NCI-H1417 (cell line): ENCODE measurements at regions not wholly inside any gene's neighbourhood (a gene's known extent, or its start where the extent isn't known, plus 50 kb on each side); places are given as distances from the start of the nearest gene placed in this dataset.

Experiments
- DNase-seq, 3 experiments: peaks; one replicate each; lab custom pipeline; 2025; lab: John Stamatoyannopoulos, UW

- no peak for DNase-seq
These were observed 297.1 kb upstream of the TBX3 start for GRCh38 chr12:114981036-114981435.

DNA sequence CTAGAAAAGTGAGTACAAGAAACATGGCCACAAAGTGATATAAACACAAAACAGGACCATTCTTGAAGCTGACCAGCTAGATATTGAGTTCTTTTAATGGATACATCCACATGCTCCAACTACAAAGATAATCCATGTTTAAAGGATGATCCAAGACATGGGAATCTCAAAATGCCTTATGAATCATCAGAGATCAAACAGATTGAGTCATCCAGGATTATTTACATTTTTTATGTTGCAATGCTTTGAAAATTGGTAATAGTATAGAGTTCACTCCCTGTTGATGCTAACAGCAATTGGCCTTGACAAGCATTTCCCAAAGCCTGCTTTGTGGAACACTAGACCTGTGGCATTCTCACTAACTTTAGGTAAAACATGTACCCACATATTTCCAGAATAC is 293.0 kb upstream of the TBX3 start:
- DNase-seq = no peak

- no peak for DNase-seq
These were observed 292.4 kb upstream of the TBX3 start for GRCh38 chr12:114976372-114976771.

DNA sequence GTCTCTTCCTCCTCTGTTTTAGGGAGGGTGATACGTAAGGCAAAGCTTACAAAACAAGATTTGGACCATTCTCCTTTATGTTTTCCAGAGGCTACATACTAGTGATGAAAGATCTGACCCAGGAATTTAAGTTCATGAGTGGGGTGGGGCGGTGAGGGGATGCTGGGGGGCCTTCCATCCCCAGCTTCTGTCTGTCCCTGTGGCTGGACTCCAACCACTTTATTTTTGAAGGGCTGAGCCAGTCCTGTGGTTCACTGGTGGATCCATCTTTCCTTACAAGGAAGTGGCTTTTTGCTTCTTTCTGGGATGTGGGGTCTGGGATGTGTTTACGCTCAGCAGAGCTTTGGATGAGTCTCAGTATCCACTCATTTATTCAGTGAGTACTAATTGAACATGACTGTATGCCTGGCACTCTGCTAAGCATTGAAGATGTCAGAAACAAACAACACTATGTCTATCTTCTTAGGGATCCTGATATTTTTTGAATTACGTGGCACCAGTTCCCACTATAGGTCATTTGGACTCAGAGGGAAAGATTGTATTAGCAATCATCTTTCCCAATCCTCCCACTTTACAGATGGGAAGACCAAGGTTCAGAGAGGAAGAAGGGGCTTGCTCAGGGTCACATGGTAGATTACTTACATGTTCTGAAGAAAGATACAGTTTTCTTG is 291.8 kb upstream of the TBX3 start:
- DNase-seq = no peak

GRCh38 chr12:114974826-114975639 is 291.1 kb upstream of the TBX3 start:
- DNase-seq = no peak

GRCh38 chr12:114974333-114974732 is 290.4 kb upstream of the TBX3 start:
- DNase-seq = no peak

DNA sequence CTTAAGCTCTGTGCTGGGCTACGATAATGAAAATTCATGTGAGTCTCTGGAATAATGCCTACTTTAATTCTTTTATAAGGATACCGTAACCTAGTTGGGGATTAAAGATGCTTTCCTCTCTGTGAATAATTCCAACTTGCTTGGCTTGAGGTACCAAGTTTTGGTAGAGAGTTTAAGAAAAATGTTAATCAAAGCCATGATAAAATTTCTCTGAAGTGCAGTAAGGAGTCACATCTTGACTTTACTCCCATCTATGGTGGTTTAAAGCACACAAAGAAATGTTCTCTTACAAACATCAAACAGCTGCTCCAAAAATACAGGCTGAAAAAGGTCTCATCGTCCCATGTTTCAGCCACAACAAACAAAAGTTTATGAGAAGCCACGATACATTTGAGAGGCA is 284.8 kb upstream of the TBX3 start:
- DNase-seq = no peak

GRCh38 chr12:114967151-114967550 is 283.2 kb upstream of the TBX3 start:
- no peak for DNase-seq

- DNase-seq = no peak
These were observed 280.9 kb upstream of the TBX3 start for GRCh38 chr12:114964841-114965240.

GRCh38 chr12:114963846-114964245 is 279.9 kb upstream of the TBX3 start:
- DNase-seq = no peak

DNA sequence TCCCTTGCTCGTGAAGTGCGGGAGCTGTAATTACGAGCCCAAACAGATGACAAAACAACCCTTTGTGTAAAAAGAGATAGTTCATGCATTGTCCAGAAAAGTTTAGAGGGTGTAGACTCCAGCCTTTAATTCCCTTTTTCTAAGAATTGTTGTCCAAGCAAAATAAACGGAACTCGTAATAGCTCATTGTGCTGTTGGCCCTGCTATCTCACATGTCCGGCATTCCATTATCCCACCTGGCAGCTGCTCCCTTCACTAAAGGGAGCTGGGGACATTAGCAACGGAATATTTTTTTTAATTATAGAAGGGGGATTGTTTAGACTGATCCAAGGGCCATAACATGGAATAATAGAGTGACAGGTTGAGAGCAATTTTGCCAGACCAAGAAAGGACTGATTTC is 277.5 kb upstream of the TBX3 start:
- DNase-seq = no peak

DNA sequence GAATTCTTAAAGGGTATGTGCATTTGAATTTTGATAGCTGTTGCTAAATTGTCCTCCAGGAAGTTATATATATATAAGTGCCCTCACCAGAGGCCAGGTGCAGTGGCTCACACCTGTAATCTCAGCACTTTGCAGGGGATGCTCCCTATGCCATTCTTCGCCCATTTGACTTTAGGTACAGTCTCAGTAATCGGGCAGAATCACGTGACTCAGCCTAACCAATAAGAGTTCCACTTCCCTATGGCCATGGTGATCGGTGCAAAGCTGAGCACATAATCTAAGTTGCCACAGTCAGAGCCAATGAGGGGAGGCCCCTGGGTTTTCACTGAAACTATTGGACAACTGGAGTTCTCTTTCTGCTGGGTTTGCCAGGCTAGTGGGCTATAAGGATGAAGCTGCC is 274.6 kb upstream of the TBX3 start:
- DNase-seq = no peak

- no peak for DNase-seq
These were observed 273.2 kb upstream of the TBX3 start for GRCh38 chr12:114957225-114957624.

- no peak for DNase-seq
These were observed 271.5 kb upstream of the TBX3 start for GRCh38 chr12:114955414-114956014.

- no peak for DNase-seq
These were observed 270.6 kb upstream of the TBX3 start for GRCh38 chr12:114954511-114955055.

GRCh38 chr12:114952573-114953271 is 268.7 kb upstream of the TBX3 start:
- no peak for DNase-seq

GRCh38 chr12:114949058-114949820 is 265.3 kb upstream of the TBX3 start:
- peak in 1 of 3 experiments; percentile 16 for DNase-seq

DNA sequence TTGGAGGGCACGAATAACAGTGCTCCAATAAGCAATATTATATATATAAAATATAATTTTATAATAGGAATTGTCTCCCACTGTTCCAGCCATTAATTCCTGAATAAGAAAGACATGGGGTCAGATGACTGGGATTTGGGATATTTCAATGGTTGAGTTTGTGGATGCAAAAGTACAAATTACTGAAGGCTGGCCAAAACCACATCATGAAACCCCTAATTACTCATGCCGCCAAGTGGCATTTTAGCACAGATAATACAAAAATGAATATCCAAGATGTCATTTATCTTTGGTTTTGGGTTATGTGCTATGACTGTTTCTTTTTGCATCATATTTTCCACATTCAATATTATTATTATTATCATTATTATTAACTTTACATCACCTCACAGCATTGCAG is 261.4 kb upstream of the TBX3 start:
- no peak for DNase-seq

- no peak for DNase-seq
These were observed 260.8 kb upstream of the TBX3 start for GRCh38 chr12:114944736-114945135.

GRCh38 chr12:114943601-114944000 is 259.6 kb upstream of the TBX3 start:
- no peak for DNase-seq

- no peak for DNase-seq
These were observed 254.7 kb upstream of the TBX3 start for GRCh38 chr12:114938487-114939210.
